Mesothelial cell of epicardium (in vitro differentiated cells): ENCODE measurements at regions not wholly inside any gene's neighbourhood (a gene's known extent, or its start where the extent isn't known, plus 50 kb on each side); places are given as distances from the start of the nearest gene placed in this dataset.
A peak's percentile ranks its signal among the peaks of the same experiment; 100 is the strongest.
"Not testable (repeated sequence)": the region's sequence is repeated elsewhere in the genome, so short reads cannot be mapped to it uniquely, and the experiment has no call there.

Experiments used
- DNase-seq, 2 experiments: peaks; one replicate each; pipeline ENCODE4 v3.0.0; 2021; ENCODE audit warnings: low spot score in 2 of 2; ENCODE audit not compliant: unreplicated experiment in 2 of 2
- H3K27ac Mint-ChIP-seq: 2 replicates; pipeline ENCODE4 v1.8.0; 2021; ENCODE audit warnings: mixed read lengths
- H3K27me3 Mint-ChIP-seq: 2 replicates; pipeline ENCODE4 v1.8.0; 2021; ENCODE audit warnings: low read depth, mixed read lengths
- H3K36me3 Mint-ChIP-seq: 2 replicates; pipeline ENCODE4 v1.8.0; 2021; ENCODE audit warnings: mixed read lengths
- H3K4me1 Mint-ChIP-seq: 2 replicates; pipeline ENCODE4 v1.8.0; 2021; ENCODE audit warnings: mixed read lengths
- H3K4me3 Mint-ChIP-seq: 2 replicates; pipeline ENCODE4 v1.8.0; 2021; ENCODE audit warnings: mild to moderate bottlenecking, moderate library complexity, mixed read lengths
- H3K9me3 Mint-ChIP-seq: 2 replicates; pipeline ENCODE4 v1.8.0; 2021; ENCODE audit warnings: mixed read lengths
- CTCF ChIP-seq: fragments of 200-600 bp; sonication (generic); IDR thresholded peaks from one replicate; pipeline ENCODE4 v1.5.0; 2021; ENCODE audit warnings: antibody characterized with exemption; ENCODE audit not compliant: unreplicated experiment

- H3K27me3 Mint-ChIP-seq, result no peaks in the 10 kb centered on the region
- peaks cover 15% of the 10 kb centered on the region for H3K4me1 Mint-ChIP-seq
- H3K9me3 Mint-ChIP-seq, result no peaks in the 10 kb centered on the region
- H3K36me3 Mint-ChIP-seq, result no peaks in the 10 kb centered on the region
- H3K4me3 Mint-ChIP-seq, result no peak overlapping the region
- TF ChIP-seq CTCF, result no peak
- no peak for DNase-seq
- H3K27ac Mint-ChIP-seq, result peak overlapping the region; percentile 43
Observed at GRCh38 chr12:105507311-105508038, 177.0 kb downstream of the C12orf75 start.

GRCh38 chr12:105508096-105508495 is 177.6 kb downstream of the C12orf75 start:
- DNase-seq, result no peak
- no peaks in the 10 kb centered on the region for H3K9me3 Mint-ChIP-seq
- TF ChIP-seq CTCF, result no peak
- H3K36me3 Mint-ChIP-seq, result no peaks in the 10 kb centered on the region
- no peak overlapping the region for H3K4me3 Mint-ChIP-seq
- H3K27me3 Mint-ChIP-seq, result no peaks in the 10 kb centered on the region
- no peak overlapping the region for H3K27ac Mint-ChIP-seq
- peaks cover 10% of the 10 kb centered on the region for H3K4me1 Mint-ChIP-seq

GRCh38 chr12:105510526-105510925 is 180.0 kb downstream of the C12orf75 start:
- no peaks in the 10 kb centered on the region for H3K9me3 Mint-ChIP-seq
- no peak overlapping the region for H3K4me3 Mint-ChIP-seq
- no peak for TF ChIP-seq CTCF
- no peak for DNase-seq
- peaks cover 10% of the 10 kb centered on the region for H3K4me1 Mint-ChIP-seq
- H3K27me3 Mint-ChIP-seq, result no peaks in the 10 kb centered on the region
- no peaks in the 10 kb centered on the region for H3K36me3 Mint-ChIP-seq
- no peak overlapping the region for H3K27ac Mint-ChIP-seq

GRCh38 chr12:105512861-105513260 is 182.4 kb downstream of the C12orf75 start:
- not testable (repeated sequence) for H3K4me1 Mint-ChIP-seq, H3K27ac Mint-ChIP-seq, H3K9me3 Mint-ChIP-seq, H3K4me3 Mint-ChIP-seq, H3K27me3 Mint-ChIP-seq, H3K36me3 Mint-ChIP-seq, DNase-seq

GRCh38 chr12:105522166-105522825 is 191.8 kb downstream of the C12orf75 start:
- DNase-seq, result no peak
- Mint-ChIP-seq H3K27ac (peak overlapping the region; percentile 85), H3K27me3 (no peaks in the 10 kb centered on the region), H3K36me3 (peaks cover 5% of the 10 kb centered on the region), H3K4me1 (peaks cover 39% of the 10 kb centered on the region), H3K9me3 (peaks cover 9% of the 10 kb centered on the region), H3K4me3 (no peak overlapping the region)
- no peak for TF ChIP-seq CTCF
